Activated T-helper 17 cell treated with anti-CD3 and anti-CD28 coated beads, Interleukin-2, amount 50 U/mL, for 72 hours (primary cell): ENCODE measurements at regions not wholly inside any gene's neighbourhood (a gene's known extent, or its start where the extent isn't known, plus 50 kb on each side); places are given as distances from the start of the nearest gene placed in this dataset.
"Not testable (repeated sequence)": the region's sequence is repeated elsewhere in the genome, so short reads cannot be mapped to it uniquely, and the experiment has no call there.

Experiments used
- ATAC-seq: fragments of 150-1000 bp; cut with Tn5 transposase; replicated peaks from 2 replicates; pipeline ENCODE4 v1.10.0; 2021; ENCODE audit warnings: mild to moderate bottlenecking, moderate library complexity
- H3K27ac Mint-ChIP-seq: one replicate; pipeline ENCODE4 v1.8.0; 2022; ENCODE audit warnings: mixed read lengths
- H3K27me3 Mint-ChIP-seq: one replicate; pipeline ENCODE4 v1.8.0; 2022; ENCODE audit warnings: mixed read lengths
- H3K36me3 Mint-ChIP-seq: one replicate; pipeline ENCODE4 v1.8.0; 2022; ENCODE audit warnings: low read depth, mild to moderate bottlenecking, mixed read lengths
- H3K4me1 Mint-ChIP-seq: one replicate; pipeline ENCODE4 v1.8.0; 2022; ENCODE audit warnings: mixed read lengths
- H3K4me3 Mint-ChIP-seq: one replicate; pipeline ENCODE4 v1.8.0; 2022; ENCODE audit warnings: mild to moderate bottlenecking, mixed read lengths
- H3K9me3 Mint-ChIP-seq: one replicate; pipeline ENCODE4 v1.8.0; 2022; ENCODE audit warnings: mixed read lengths

GRCh38 chr5:92180391-92180790, 797.3 kb upstream of the ARRDC3 start:
- H3K4me3 Mint-ChIP-seq: no peak overlapping the region
- no peaks in the 10 kb centered on the region for H3K4me1 Mint-ChIP-seq
- peaks cover 3% of the 10 kb centered on the region for H3K9me3 Mint-ChIP-seq
- H3K27ac Mint-ChIP-seq: no peak overlapping the region
- H3K36me3 Mint-ChIP-seq: no peaks in the 10 kb centered on the region
- H3K27me3 Mint-ChIP-seq: no peaks in the 10 kb centered on the region
- ATAC-seq: no peak

- Mint-ChIP-seq H3K36me3 (no peaks in the 10 kb centered on the region), H3K9me3 (peaks cover 3% of the 10 kb centered on the region), H3K4me3 (no peak overlapping the region), H3K4me1 (no peaks in the 10 kb centered on the region), H3K27me3 (no peaks in the 10 kb centered on the region), H3K27ac (no peak overlapping the region)
- no peak for ATAC-seq
Observed at GRCh38 chr5:92179651-92180050, 796.5 kb upstream of the ARRDC3 start.

- Mint-ChIP-seq H3K27ac (no peak overlapping the region), H3K4me3 (no peak overlapping the region), H3K27me3 (no peaks in the 10 kb centered on the region), H3K4me1 (no peaks in the 10 kb centered on the region), H3K36me3 (no peaks in the 10 kb centered on the region), H3K9me3 (no peaks in the 10 kb centered on the region)
- ATAC-seq: no peak
Observed at GRCh38 chr5:92177926-92178487, 794.9 kb upstream of the ARRDC3 start.

- Mint-ChIP-seq H3K4me3 (no peak overlapping the region), H3K27ac (no peak overlapping the region), H3K36me3 (no peaks in the 10 kb centered on the region), H3K9me3 (peaks cover 10% of the 10 kb centered on the region), H3K27me3 (no peaks in the 10 kb centered on the region), H3K4me1 (no peaks in the 10 kb centered on the region)
- ATAC-seq: no peak
Observed at GRCh38 chr5:92163906-92164305, 780.8 kb upstream of the ARRDC3 start.

GRCh38 chr5:92147798-92148197, 764.7 kb upstream of the ARRDC3 start:
- Mint-ChIP-seq H3K36me3 (no peaks in the 10 kb centered on the region), H3K27ac (no peak overlapping the region), H3K4me3 (no peak overlapping the region), H3K4me1 (no peaks in the 10 kb centered on the region), H3K27me3 (no peaks in the 10 kb centered on the region), H3K9me3 (peaks cover 4% of the 10 kb centered on the region)
- ATAC-seq: no peak

GRCh38 chr5:92147266-92147665, 764.1 kb upstream of the ARRDC3 start:
- no peak overlapping the region for H3K27ac Mint-ChIP-seq
- H3K27me3 Mint-ChIP-seq: no peaks in the 10 kb centered on the region
- H3K9me3 Mint-ChIP-seq: peaks cover 4% of the 10 kb centered on the region
- no peak for ATAC-seq
- H3K4me3 Mint-ChIP-seq: no peak overlapping the region
- no peaks in the 10 kb centered on the region for H3K36me3 Mint-ChIP-seq
- no peaks in the 10 kb centered on the region for H3K4me1 Mint-ChIP-seq

- no peaks in the 10 kb centered on the region for H3K27me3 Mint-ChIP-seq
- H3K27ac Mint-ChIP-seq: no peak overlapping the region
- no peaks in the 10 kb centered on the region for H3K36me3 Mint-ChIP-seq
- H3K4me1 Mint-ChIP-seq: no peaks in the 10 kb centered on the region
- H3K4me3 Mint-ChIP-seq: no peak overlapping the region
- no peak for ATAC-seq
- H3K9me3 Mint-ChIP-seq: peaks cover 9% of the 10 kb centered on the region
Observed at GRCh38 chr5:92145852-92146251, 762.7 kb upstream of the ARRDC3 start.

- H3K4me1 Mint-ChIP-seq: no peaks in the 10 kb centered on the region
- H3K27ac Mint-ChIP-seq: no peak overlapping the region
- H3K9me3 Mint-ChIP-seq: peaks cover 14% of the 10 kb centered on the region
- H3K36me3 Mint-ChIP-seq: no peaks in the 10 kb centered on the region
- no peak overlapping the region for H3K4me3 Mint-ChIP-seq
- ATAC-seq: no peak
- no peaks in the 10 kb centered on the region for H3K27me3 Mint-ChIP-seq
Observed at GRCh38 chr5:92144824-92145223, 761.7 kb upstream of the ARRDC3 start.

GRCh38 chr5:92132294-92132908, 749.3 kb upstream of the ARRDC3 start:
- not testable (repeated sequence) for H3K27me3 Mint-ChIP-seq, H3K27ac Mint-ChIP-seq, ATAC-seq, H3K4me3 Mint-ChIP-seq, H3K9me3 Mint-ChIP-seq, H3K4me1 Mint-ChIP-seq, H3K36me3 Mint-ChIP-seq

- H3K27me3 Mint-ChIP-seq: no peaks in the 10 kb centered on the region
- H3K36me3 Mint-ChIP-seq: no peaks in the 10 kb centered on the region
- no peak for ATAC-seq
- no peak overlapping the region for H3K27ac Mint-ChIP-seq
- H3K4me1 Mint-ChIP-seq: no peaks in the 10 kb centered on the region
- H3K9me3 Mint-ChIP-seq: no peaks in the 10 kb centered on the region
- no peak overlapping the region for H3K4me3 Mint-ChIP-seq
Observed at GRCh38 chr5:92126182-92126581, 743.1 kb upstream of the ARRDC3 start.

GRCh38 chr5:92119110-92119509, 736.0 kb upstream of the ARRDC3 start:
- H3K36me3 Mint-ChIP-seq: no peaks in the 10 kb centered on the region
- H3K4me3 Mint-ChIP-seq: no peak overlapping the region
- H3K27me3 Mint-ChIP-seq: no peaks in the 10 kb centered on the region
- no peaks in the 10 kb centered on the region for H3K9me3 Mint-ChIP-seq
- ATAC-seq: no peak
- no peaks in the 10 kb centered on the region for H3K4me1 Mint-ChIP-seq
- H3K27ac Mint-ChIP-seq: no peak overlapping the region

GRCh38 chr5:92106808-92107207, 723.7 kb upstream of the ARRDC3 start:
- ATAC-seq: no peak

GRCh38 chr5:92104126-92104525, 721.0 kb upstream of the ARRDC3 start:
- Mint-ChIP-seq H3K9me3 (peaks cover 3% of the 10 kb centered on the region), H3K4me1 (no peaks in the 10 kb centered on the region), H3K36me3 (no peaks in the 10 kb centered on the region), H3K27ac (no peak overlapping the region), H3K4me3 (no peak overlapping the region), H3K27me3 (no peaks in the 10 kb centered on the region)
- no peak for ATAC-seq

More at GRCh38 chr5:92106808-92107207, 723.7 kb upstream of the ARRDC3 start:
- no peaks in the 10 kb centered on the region for H3K9me3 Mint-ChIP-seq
- no peaks in the 10 kb centered on the region for H3K36me3 Mint-ChIP-seq
- no peaks in the 10 kb centered on the region for H3K27me3 Mint-ChIP-seq
- no peak overlapping the region for H3K27ac Mint-ChIP-seq
- no peaks in the 10 kb centered on the region for H3K4me1 Mint-ChIP-seq
- H3K4me3 Mint-ChIP-seq: no peak overlapping the region

GRCh38 chr5:92102313-92102712, 719.2 kb upstream of the ARRDC3 start:
- H3K27me3 Mint-ChIP-seq: no peaks in the 10 kb centered on the region
- no peaks in the 10 kb centered on the region for H3K4me1 Mint-ChIP-seq
- no peak for ATAC-seq
- no peak overlapping the region for H3K27ac Mint-ChIP-seq
- H3K9me3 Mint-ChIP-seq: peaks cover 5% of the 10 kb centered on the region
- H3K4me3 Mint-ChIP-seq: no peak overlapping the region
- H3K36me3 Mint-ChIP-seq: no peaks in the 10 kb centered on the region

- H3K27ac Mint-ChIP-seq: no peak overlapping the region
- no peak overlapping the region for H3K4me3 Mint-ChIP-seq
- H3K9me3 Mint-ChIP-seq: no peaks in the 10 kb centered on the region
- no peaks in the 10 kb centered on the region for H3K36me3 Mint-ChIP-seq
- ATAC-seq: no peak
- H3K4me1 Mint-ChIP-seq: no peaks in the 10 kb centered on the region
- no peaks in the 10 kb centered on the region for H3K27me3 Mint-ChIP-seq
Observed at GRCh38 chr5:92092239-92092638, 709.1 kb upstream of the ARRDC3 start.
